HepG2 (cell line): ENCODE measurements at regions not wholly inside any gene's neighbourhood (a gene's known extent, or its start where the extent isn't known, plus 50 kb on each side); places are given as distances from the start of the nearest gene placed in this dataset.

Experiments used
- ATAC-seq: fragments of 200-7000 bp; cut with Tn5 transposase; 3 replicates; pipeline ENCODE4 v1.9.1; 2020; ENCODE audit warnings: mild to moderate bottlenecking, moderate library complexity
- BruUV-seq: library from RNA; stranded (reverse); fragments of 400-500 nt; replicated peaks from 2 replicates; lab custom pipeline; 2021; lab: Mats Ljungman, UMichigan
- CTCF ChIA-PET: fragments of 300-600 bp; formaldehyde crosslinking; extraction: SDS; loops from one replicate; lab custom pipeline; 2021; ENCODE audit warnings: low total read pairs, inconsistent platforms, low intra/inter-chr PET ratio; lab: Yijun Ruan, JAX
- POLR2A ChIA-PET: fragments of 350-600 bp; sonication (Branson Sonifier 250); formaldehyde crosslinking; loops from one replicate; lab custom pipeline; 2020; ENCODE audit warnings: antibody characterized with exemption, inconsistent platforms; lab: Yijun Ruan, JAX
- DNase-seq: peaks from one replicate; pipeline ENCODE4 v3.0.0-alpha.2; 2015; ENCODE audit warnings: low spot score
- FAIRE-seq: peaks from 3 replicates; lab custom pipeline; 2011; peaks lifted over from hg19 to GRCh38; lab: Jason Lieb, UNC
- H2AFZ ChIP-seq: one replicate; pipeline ENCODE4 v1.6.1; 2011; ENCODE audit warnings: low read length, inconsistent platforms
- H3K27ac ChIP-seq: fragments of 300-600 bp; 3 replicates; pipeline ENCODE4 v1.8.0; 2011; ENCODE audit warnings: mixed run types, mild to moderate bottlenecking, mixed read lengths, low read length, inconsistent platforms; ENCODE audit not compliant: insufficient read depth; ENCODE audit errors: extremely low read length
- H3K27me3 ChIP-seq, 2 experiments: fragments of 200-600 bp in 1 of 2; 2 replicates in 1 of 2; 3 replicates in 1 of 2; pipeline versions ENCODE4 v1.6.0 to v1.8.0; 2011; ENCODE audit warnings: low read length in 2 of 2, mild to moderate bottlenecking in 2 of 2, moderate library complexity in 2 of 2, inconsistent platforms in 1 of 2; ENCODE audit not compliant: insufficient read depth in 2 of 2, control insufficient read depth in 1 of 2
- H3K36me3 ChIP-seq, 2 experiments: fragments of 200-600 bp in 1 of 2; replicated peaks in 1 of 2; 2 replicates in 1 of 2; 3 replicates in 1 of 2; pipeline versions ENCODE4 v1.5.1 to v1.8.0; 2011; ENCODE audit warnings: low read length in 2 of 2, inconsistent platforms in 1 of 2; ENCODE audit not compliant: insufficient read depth in 2 of 2, control insufficient read depth in 1 of 2
- H3K4me1 ChIP-seq: 2 replicates; pipeline ENCODE4 v1.5.1; 2012; ENCODE audit warnings: low read length, inconsistent platforms; ENCODE audit not compliant: insufficient read depth
- H3K4me2 ChIP-seq: 2 replicates; pipeline ENCODE4 v1.6.0; 2011; ENCODE audit warnings: low read depth, low read length, inconsistent platforms
- H3K4me3 ChIP-seq, 3 experiments: fragments of 200-600 bp in 1 of 3; sonication (generic), shearing (Covaris generic) in 1 of 3; replicated peaks in 1 of 3; 2 replicates each; pipeline ENCODE4 v1.5.1; 2011 to 2016; ENCODE audit warnings: low read length in 3 of 3, inconsistent platforms in 2 of 3, low read depth in 2 of 3, mild to moderate bottlenecking in 2 of 3, control low read depth in 1 of 3, mixed read lengths in 1 of 3; ENCODE audit not compliant: insufficient read depth in 1 of 3
- H3K79me2 ChIP-seq: one replicate; pipeline ENCODE4 v1.6.1; 2011; ENCODE audit warnings: low read length, inconsistent platforms; ENCODE audit not compliant: insufficient read depth
- H3K9ac ChIP-seq: 2 replicates; pipeline ENCODE4 v1.6.0; 2011; ENCODE audit warnings: mild to moderate bottlenecking, low read depth, low read length, inconsistent platforms; ENCODE audit not compliant: insufficient read depth
- H3K9me3 ChIP-seq: 2 replicates; pipeline ENCODE4 v1.5.1; 2012; ENCODE audit warnings: mild to moderate bottlenecking, low read length
- H4K20me1 ChIP-seq: 2 replicates; pipeline ENCODE4 v1.6.0; 2011; ENCODE audit warnings: inconsistent platforms, mild to moderate bottlenecking, low read length, moderate library complexity; ENCODE audit not compliant: insufficient read depth
- ELK4 ChIP-seq: sonication (generic); formaldehyde crosslinking; IDR thresholded peaks from 2 replicates; pipeline ENCODE4 v1.9.0; 2021; ENCODE audit warnings: missing genetic modification reagents, borderline replicate concordance
- HMGXB4 ChIP-seq, 2 experiments: sonication (generic) in 1 of 2; formaldehyde crosslinking in 1 of 2; IDR thresholded peaks; 2 replicates each; pipeline versions ENCODE4 v1.4.0 to v1.6.1; 2018 to 2020; ENCODE audit warnings: missing genetic modification reagents in 2 of 2, borderline replicate concordance in 1 of 2, low read depth in 1 of 2, mild to moderate bottlenecking in 1 of 2, missing biosample characterization in 1 of 2
- MEIS2 ChIP-seq: sonication (generic); formaldehyde crosslinking; IDR thresholded peaks from 2 replicates; pipeline ENCODE4 v1.9.0; 2021; ENCODE audit warnings: mild to moderate bottlenecking, missing genetic modification reagents
- NFE2 ChIP-seq: sonication (generic); formaldehyde crosslinking; IDR thresholded peaks from 2 replicates; pipeline ENCODE4 v1.4.0; 2020; ENCODE audit warnings: missing genetic modification reagents
- NFIB ChIP-seq: sonication (generic); formaldehyde crosslinking; IDR thresholded peaks from 2 replicates; pipeline ENCODE4 v1.9.0; 2021; ENCODE audit warnings: missing genetic modification reagents, mild to moderate bottlenecking, borderline replicate concordance
- SNAPC5 ChIP-seq: sonication (generic); formaldehyde crosslinking; IDR thresholded peaks from 2 replicates; pipeline ENCODE4 v1.8.1; 2023; ENCODE audit warnings: mild to moderate bottlenecking, missing genetic modification reagents, borderline replicate concordance
- ZBTB20 ChIP-seq: sonication (generic); formaldehyde crosslinking; IDR thresholded peaks from 2 replicates; pipeline ENCODE4 v1.8.1; 2023; ENCODE audit warnings: missing genetic modification reagents, low read depth, mild to moderate bottlenecking, borderline replicate concordance
- ZBTB44 ChIP-seq: sonication (generic); formaldehyde crosslinking; IDR thresholded peaks from 2 replicates; pipeline ENCODE4 v1.4.0; 2020; ENCODE audit warnings: missing genetic modification reagents
- ZNF160 ChIP-seq: sonication (generic); formaldehyde crosslinking; IDR thresholded peaks from 2 replicates; pipeline ENCODE4 v1.8.0; 2022; ENCODE audit warnings: mild to moderate bottlenecking, inconsistent platforms, missing genetic modification reagents
- ZNF326 ChIP-seq: sonication (generic); formaldehyde crosslinking; IDR thresholded peaks from 2 replicates; pipeline ENCODE4 v1.4.0; 2020; ENCODE audit warnings: missing genetic modification reagents, borderline replicate concordance
- ZNF557 ChIP-seq: sonication (generic); formaldehyde crosslinking; IDR thresholded peaks from 2 replicates; pipeline ENCODE4 v1.4.0; 2020; ENCODE audit warnings: missing genetic modification reagents
- ZNF616 ChIP-seq: sonication (generic); formaldehyde crosslinking; IDR thresholded peaks from 2 replicates; pipeline ENCODE4 v1.5.0; 2020; ENCODE audit warnings: low read depth, mild to moderate bottlenecking, missing genetic modification reagents
- ZNF629 ChIP-seq: sonication (generic); formaldehyde crosslinking; conservative IDR thresholded peaks from 2 replicates; pipeline ENCODE4 v1.5.0; 2020; ENCODE audit warnings: missing genetic modification reagents
- ZNF644 ChIP-seq: IDR thresholded peaks from 2 replicates; pipeline ENCODE4 v1.6.1; 2016; ENCODE audit warnings: low read depth
- WGBS: methylation state at CpG from one replicate; pipeline ENCODE4 v1.1.6; 2017; ENCODE audit warnings: low lambda C conversion rate; 5-methylcytosine and 5-hydroxymethylcytosine counted together
- in situ Hi-C: cut with HindIII; loops from 2 replicates; pipeline ENCODE4 v1.10.0; 2017; ENCODE audit warnings: low pct_unique_long_range_greater_than_20kb; ENCODE audit not compliant: extremely low pct_ligation_motif_present
- intact Hi-C: fragments of 100-400 bp; cut with micrococcal nuclease; formaldehyde crosslinking; loops from one replicate; pipeline ENCODE4 v1.10.0; 2022; ENCODE audit not compliant: unreplicated experiment

GRCh38 chr7:72467237-72467636 is 55.1 kb upstream of the CALN1 start (continued):
- no peak for TF ChIP-seq HMGXB4 (CRISPR knock-in tag; IDR thresholded peaks at IDR 0.05; ENCODE audit: borderline replicate concordance in 1 of 2, low read depth in 1 of 2)

GRCh38 chr7:72466797-72467196 is 54.7 kb upstream of the CALN1 start:
- intact Hi-C loops (no loop called here), in situ Hi-C loops (no loop called here)
- no peak for ATAC-seq
- Histone ChIP-seq H2AFZ (no peak overlapping the region), H3K9me3 (no peaks in the 10 kb centered on the region), H3K9ac (no peak overlapping the region), H3K27me3 (no peaks in the 10 kb centered on the region), H3K4me2 (no peak overlapping the region), H4K20me1 (no peaks in the 10 kb centered on the region), H3K36me3 (no peaks in the 10 kb centered on the region), H3K27ac (no peak overlapping the region), H3K4me1 (no peaks in the 10 kb centered on the region), H3K79me2 (no peaks in the 10 kb centered on the region), H3K4me3 (no peak overlapping the region)
- no peak for FAIRE-seq
- CTCF ChIA-PET: no interaction called here
- DNase-seq: no peak
- BruUV-seq: no TSS peak
- WGBS: no CpG with 5 or more reads among the region's 2 CpGs
- TF ChIP-seq ELK4 (no peak), ZNF557 (CRISPR knock-in tag) (no peak), ZBTB44 (no peak), ZNF326 (CRISPR knock-in tag) (no peak), ZNF629 (no peak), ZBTB20 (no peak), MEIS2 (CRISPR knock-in tag) (no peak), NFIB (CRISPR knock-in tag) (no peak), ZNF616 (CRISPR knock-in tag) (no peak), NFE2 (CRISPR knock-in tag) (no peak), SNAPC5 (no peak), ZNF644 (no peak), ZNF160 (CRISPR knock-in tag) (no peak)
- POLR2A ChIA-PET: no interaction called here
